HEK293 (cell line): ENCODE measurements at regions not wholly inside any gene's neighbourhood (a gene's known extent, or its start where the extent isn't known, plus 50 kb on each side); places are given as distances from the start of the nearest gene placed in this dataset.

Experiments used
- CTCF ChIA-PET: fragments of 350-600 bp; formaldehyde crosslinking; extraction: SDS; loops from one replicate; lab custom pipeline; 2021; ENCODE audit warnings: antibody characterized with exemption; lab: Yijun Ruan, JAX
- POLR2A ChIA-PET: fragments of 300-600 bp; formaldehyde crosslinking; extraction: SDS; loops from one replicate; lab custom pipeline; 2020; ENCODE audit warnings: antibody characterized with exemption, inconsistent platforms; lab: Yijun Ruan, JAX
- H3K27ac ChIP-seq: fragments of 200-500 bp; sonication (Bioruptor generic); 2 replicates; pipeline ENCODE4 v1.5.1; 2014; ENCODE audit warnings: low read depth, low read length, control low read depth, inconsistent platforms; ENCODE audit errors: extremely low read depth
- H3K36me3 ChIP-seq, 2 experiments: fragments of 200-500 bp in 1 of 2; sonication (Bioruptor generic) in 1 of 2; 1 replicate in 1 of 2; 2 replicates in 1 of 2; pipeline ENCODE4 v1.5.1; 2014 to 2017; ENCODE audit warnings: inconsistent platforms in 2 of 2, low read length in 2 of 2; ENCODE audit not compliant: control insufficient read depth in 2 of 2, insufficient read depth in 1 of 2
- H3K4me1 ChIP-seq: fragments of 200-500 bp; sonication (Bioruptor generic); 2 replicates; pipeline ENCODE4 v1.5.1; 2014; ENCODE audit warnings: mild to moderate bottlenecking, low read length, inconsistent platforms; ENCODE audit not compliant: control insufficient read depth, insufficient read depth
- H3K4me3 ChIP-seq: 2 replicates; pipeline ENCODE4 v1.5.1; 2011; ENCODE audit warnings: low read depth, mild to moderate bottlenecking, control low read depth, low read length, moderate library complexity
- H3K9me3 ChIP-seq: fragments of 200-500 bp; sonication (Bioruptor generic); 2 replicates; pipeline ENCODE4 v1.5.1; 2014; ENCODE audit warnings: low read depth, low read length, inconsistent platforms; ENCODE audit not compliant: control insufficient read depth, insufficient read depth
- KLF7 ChIP-seq: fragments of 450-650 bp; formaldehyde crosslinking; IDR thresholded peaks from 2 replicates; pipeline ENCODE4 v1.5.1; 2016; ENCODE audit warnings: missing biosample characterization, missing genetic modification characterization, borderline replicate concordance
- KLF9 ChIP-seq: fragments of 450-650 bp; formaldehyde crosslinking; IDR thresholded peaks from 2 replicates; pipeline ENCODE4 v1.5.1; 2016; ENCODE audit warnings: missing biosample characterization, missing genetic modification characterization, low read depth
- ZBTB7A ChIP-seq: fragments of 450-650 bp; formaldehyde crosslinking; IDR thresholded peaks from 2 replicates; pipeline ENCODE4 v1.5.1; 2016; ENCODE audit warnings: low read depth, missing biosample characterization, missing genetic modification characterization
- ZNF157 ChIP-seq: fragments of 450-650 bp; formaldehyde crosslinking; IDR thresholded peaks from 2 replicates; pipeline ENCODE4 v1.5.1; 2016; ENCODE audit warnings: missing biosample characterization, missing genetic modification characterization
- ZNF174 ChIP-seq: fragments of 450-650 bp; formaldehyde crosslinking; IDR thresholded peaks from 2 replicates; pipeline ENCODE4 v1.5.0; 2017; ENCODE audit warnings: missing biosample characterization, mild to moderate bottlenecking, missing genetic modification characterization
- ZNF311 ChIP-seq: fragments of 450-650 bp; formaldehyde crosslinking; IDR thresholded peaks from 2 replicates; pipeline ENCODE4 v1.5.1; 2017; ENCODE audit warnings: missing biosample characterization, missing genetic modification characterization, borderline replicate concordance
- ZNF596 ChIP-seq: fragments of 450-650 bp; IDR thresholded peaks from 2 replicates; pipeline ENCODE4 v1.5.0; 2018; ENCODE audit warnings: missing biosample characterization, mild to moderate bottlenecking, missing genetic modification characterization, moderate library complexity
- TF ChIP-seq, protein P1 (sequence below): fragments of 450-650 bp; formaldehyde crosslinking; IDR thresholded peaks from 2 replicates; pipeline ENCODE4 v1.5.1; 2016; ENCODE audit warnings: missing biosample characterization, missing genetic modification characterization
- TF ChIP-seq, protein P2 (sequence below): fragments of 450-650 bp; IDR thresholded peaks from 2 replicates; pipeline ENCODE4 v1.5.1; 2018; ENCODE audit warnings: missing biosample characterization, missing genetic modification characterization

DNA sequence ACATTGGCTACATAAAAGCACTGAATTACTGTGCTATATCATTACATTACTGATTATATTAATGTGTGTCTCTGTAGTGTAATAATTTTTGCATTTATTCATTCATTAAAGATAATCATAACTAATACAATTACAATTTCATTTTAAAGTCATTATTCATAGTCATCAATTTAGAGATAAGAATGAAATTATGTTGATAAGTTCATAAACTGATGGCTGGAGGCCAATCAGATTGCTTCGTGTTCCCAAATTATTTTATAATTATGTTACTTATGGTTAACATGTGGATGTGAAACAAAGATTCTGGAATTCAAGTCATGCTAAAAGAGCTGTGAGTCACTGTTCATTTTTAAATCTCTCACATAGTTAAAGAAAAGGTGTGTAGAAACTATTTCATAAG, 223.4 kb upstream of the HAND2 start:
- no peak overlapping the region for H3K4me3 ChIP-seq
- H3K36me3 ChIP-seq, result no peaks in the 10 kb centered on the region
- no peaks in the 10 kb centered on the region for H3K9me3 ChIP-seq
- no peaks in the 10 kb centered on the region for H3K4me1 ChIP-seq
- ChIA-PET POLR2A (no interaction called here), CTCF (no interaction called here)
- H3K27ac ChIP-seq, result no peak overlapping the region
- no peak for TF ChIP-seq ZBTB7A (tag by site-specific recombination)

DNA sequence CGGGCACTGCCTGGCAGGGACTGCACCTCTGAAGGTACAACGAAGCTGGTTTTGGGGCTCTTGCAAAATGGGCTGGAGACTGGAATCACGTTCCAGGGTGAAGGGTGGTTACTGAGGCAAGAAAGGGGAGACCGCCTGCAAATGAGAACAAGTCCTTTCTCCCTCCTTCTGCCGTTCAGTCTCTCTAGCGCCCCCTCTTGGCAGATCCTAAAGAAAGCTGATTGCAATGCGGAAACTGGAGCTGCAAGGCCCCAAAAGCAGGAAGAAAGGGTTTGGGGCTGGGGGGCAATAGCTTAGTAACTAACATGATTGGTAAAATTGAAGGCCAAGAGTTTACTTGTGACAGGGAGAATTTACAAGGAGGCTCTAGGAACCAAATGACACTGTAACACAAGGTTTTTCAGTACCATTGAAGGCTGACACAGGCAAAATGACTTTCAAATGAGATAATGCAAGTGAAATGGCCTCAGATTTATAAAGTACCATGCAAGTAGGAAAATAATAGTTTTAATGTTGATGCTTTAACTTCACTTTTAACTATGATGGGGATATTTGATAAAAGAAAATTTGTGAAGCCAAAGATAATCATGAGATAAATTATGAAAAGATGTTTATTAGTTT, 222.7 kb upstream of the HAND2 start:
- POLR2A ChIA-PET, result no interaction called here
- no peak for TF ChIP-seq ZNF174
- TF ChIP-seq, protein P1, sequence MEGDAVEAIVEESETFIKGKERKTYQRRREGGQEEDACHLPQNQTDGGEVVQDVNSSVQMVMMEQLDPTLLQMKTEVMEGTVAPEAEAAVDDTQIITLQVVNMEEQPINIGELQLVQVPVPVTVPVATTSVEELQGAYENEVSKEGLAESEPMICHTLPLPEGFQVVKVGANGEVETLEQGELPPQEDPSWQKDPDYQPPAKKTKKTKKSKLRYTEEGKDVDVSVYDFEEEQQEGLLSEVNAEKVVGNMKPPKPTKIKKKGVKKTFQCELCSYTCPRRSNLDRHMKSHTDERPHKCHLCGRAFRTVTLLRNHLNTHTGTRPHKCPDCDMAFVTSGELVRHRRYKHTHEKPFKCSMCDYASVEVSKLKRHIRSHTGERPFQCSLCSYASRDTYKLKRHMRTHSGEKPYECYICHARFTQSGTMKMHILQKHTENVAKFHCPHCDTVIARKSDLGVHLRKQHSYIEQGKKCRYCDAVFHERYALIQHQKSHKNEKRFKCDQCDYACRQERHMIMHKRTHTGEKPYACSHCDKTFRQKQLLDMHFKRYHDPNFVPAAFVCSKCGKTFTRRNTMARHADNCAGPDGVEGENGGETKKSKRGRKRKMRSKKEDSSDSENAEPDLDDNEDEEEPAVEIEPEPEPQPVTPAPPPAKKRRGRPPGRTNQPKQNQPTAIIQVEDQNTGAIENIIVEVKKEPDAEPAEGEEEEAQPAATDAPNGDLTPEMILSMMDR (tag by site-specific recombination), result peak; percentile 29; the same call in 1 of the 2 replicates

DNA sequence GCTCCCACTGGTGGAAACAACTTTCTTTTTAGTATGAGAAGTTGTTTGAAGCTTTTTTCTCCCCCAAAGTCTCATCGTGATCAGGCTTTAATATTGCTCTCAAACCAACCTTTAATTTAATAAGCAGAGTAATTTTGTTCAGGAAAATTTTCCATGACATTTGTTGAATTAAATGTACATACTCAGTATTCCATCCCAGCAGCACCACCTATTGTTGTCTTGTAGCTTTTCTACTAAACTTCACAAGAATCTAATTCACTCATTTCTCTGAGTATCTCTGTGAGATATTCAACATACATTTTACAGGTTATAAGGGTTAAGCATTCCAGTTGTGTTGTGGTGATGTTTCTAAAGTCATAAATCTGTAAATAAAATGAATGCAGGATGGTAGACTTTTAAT, 218.3 kb upstream of the HAND2 start:
- TF ChIP-seq KLF9 (tag by site-specific recombination), result no peak
- TF ChIP-seq, protein P1 (tag by site-specific recombination), result peak; percentile 11; the same call in 1 of the 2 replicates
- TF ChIP-seq, all 188 proteins: peak for 1
- Histone ChIP-seq H3K4me3 (no peak overlapping the region), H3K27ac (no peak overlapping the region), H3K36me3 (no peaks in the 10 kb centered on the region), H3K4me1 (0 out of 2 replicates have a peak, but pooled peaks cover 3% of the 10 kb centered on the region), H3K9me3 (no peaks in the 10 kb centered on the region)
- POLR2A ChIA-PET, result no interaction called here
- CTCF ChIA-PET, result interaction anchor here (0.7 to 1.0 kb wide), 3 partner anchors 10 to 471 kb away, joined by 3 to 4 read pairs (median 3); no protein-coding TSS in a partner anchor

More for the DNA sequence above, 222.7 kb upstream of the HAND2 start:
- no peak overlapping the region for H3K27ac ChIP-seq
- H3K4me3 ChIP-seq, result no peak overlapping the region
- H3K4me1 ChIP-seq, result no peaks in the 10 kb centered on the region
- CTCF ChIA-PET, result interaction anchor here (0.6 to 1.8 kb wide), 16 partner anchors 9 to 533 kb away, joined by 3 to 11 read pairs (median 4); no protein-coding TSS in a partner anchor
- no peaks in the 10 kb centered on the region for H3K9me3 ChIP-seq
- no peaks in the 10 kb centered on the region for H3K36me3 ChIP-seq

DNA sequence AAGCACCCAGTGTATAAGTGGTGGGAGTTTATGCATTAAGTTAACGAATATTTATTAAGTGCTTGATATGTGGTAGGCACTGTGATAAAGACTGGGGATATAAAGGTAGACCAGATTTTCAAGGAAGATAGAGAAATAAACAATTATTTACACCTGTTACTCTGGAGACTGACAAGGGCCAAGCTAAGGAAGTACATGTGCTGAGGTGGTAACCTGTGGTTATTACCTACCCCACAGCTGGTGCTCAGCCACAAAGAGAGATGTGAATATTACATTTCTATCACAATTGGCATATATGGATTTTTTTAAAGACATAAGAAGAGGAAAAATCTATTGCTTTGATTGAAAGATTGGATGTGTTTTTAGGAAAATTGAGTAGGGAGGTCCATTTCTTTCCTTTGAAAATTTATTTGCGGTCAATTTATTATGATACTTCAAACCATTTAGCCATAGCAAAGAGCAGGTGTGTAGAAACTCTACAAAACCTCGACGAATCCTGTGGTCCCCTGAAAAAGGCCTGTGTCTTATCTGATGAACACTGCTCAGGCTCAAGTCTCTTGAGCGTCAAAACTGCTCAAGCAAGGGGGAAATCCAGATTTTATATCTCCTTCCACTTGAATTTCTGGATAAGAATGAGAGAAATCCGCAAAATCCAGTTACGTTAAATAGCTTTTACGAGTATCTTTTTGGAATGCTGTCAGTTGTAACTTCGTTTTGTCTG, 217.7 kb upstream of the HAND2 start:
- CTCF ChIA-PET, result interaction anchor here (0.7 to 1.0 kb wide), 2 partner anchors 242 to 472 kb away, joined by 3 to 4 read pairs; no protein-coding TSS in a partner anchor

More for the DNA sequence above, 217.7 kb upstream of the HAND2 start:
- Histone ChIP-seq H3K4me1 (0 out of 2 replicates have a peak, but pooled peaks cover 3% of the 10 kb centered on the region), H3K27ac (no peak overlapping the region), H3K36me3 (no peaks in the 10 kb centered on the region), H3K4me3 (no peak overlapping the region)
- TF ChIP-seq KLF7 (tag by site-specific recombination) (no peak), ZNF596 (tag by site-specific recombination) (no peak), ZNF157 (tag by site-specific recombination) (no peak), ZNF311 (tag by site-specific recombination) (no peak)
- TF ChIP-seq, protein P2, sequence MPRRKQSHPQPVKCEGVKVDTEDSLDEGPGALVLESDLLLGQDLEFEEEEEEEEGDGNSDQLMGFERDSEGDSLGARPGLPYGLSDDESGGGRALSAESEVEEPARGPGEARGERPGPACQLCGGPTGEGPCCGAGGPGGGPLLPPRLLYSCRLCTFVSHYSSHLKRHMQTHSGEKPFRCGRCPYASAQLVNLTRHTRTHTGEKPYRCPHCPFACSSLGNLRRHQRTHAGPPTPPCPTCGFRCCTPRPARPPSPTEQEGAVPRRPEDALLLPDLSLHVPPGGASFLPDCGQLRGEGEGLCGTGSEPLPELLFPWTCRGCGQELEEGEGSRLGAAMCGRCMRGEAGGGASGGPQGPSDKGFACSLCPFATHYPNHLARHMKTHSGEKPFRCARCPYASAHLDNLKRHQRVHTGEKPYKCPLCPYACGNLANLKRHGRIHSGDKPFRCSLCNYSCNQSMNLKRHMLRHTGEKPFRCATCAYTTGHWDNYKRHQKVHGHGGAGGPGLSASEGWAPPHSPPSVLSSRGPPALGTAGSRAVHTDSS (tag by site-specific recombination), result no peak
- TF ChIP-seq, all 188 proteins: peak for 0
- POLR2A ChIA-PET, result no interaction called here
- H3K9me3 ChIP-seq, result no peaks in the 10 kb centered on the region
